COLO829 (cell line): ENCODE measurements at regions not wholly inside any gene's neighbourhood (a gene's known extent, or its start where the extent isn't known, plus 50 kb on each side); places are given as distances from the start of the nearest gene placed in this dataset.
"Not testable (repeated sequence)": the region's sequence is repeated elsewhere in the genome, so short reads cannot be mapped to it uniquely, and the experiment has no call there.

Experiments
- DNase-seq: peaks from one replicate; pipeline ENCODE4 v3.0.0; 2012; ENCODE audit warnings: low spot score

DNA sequence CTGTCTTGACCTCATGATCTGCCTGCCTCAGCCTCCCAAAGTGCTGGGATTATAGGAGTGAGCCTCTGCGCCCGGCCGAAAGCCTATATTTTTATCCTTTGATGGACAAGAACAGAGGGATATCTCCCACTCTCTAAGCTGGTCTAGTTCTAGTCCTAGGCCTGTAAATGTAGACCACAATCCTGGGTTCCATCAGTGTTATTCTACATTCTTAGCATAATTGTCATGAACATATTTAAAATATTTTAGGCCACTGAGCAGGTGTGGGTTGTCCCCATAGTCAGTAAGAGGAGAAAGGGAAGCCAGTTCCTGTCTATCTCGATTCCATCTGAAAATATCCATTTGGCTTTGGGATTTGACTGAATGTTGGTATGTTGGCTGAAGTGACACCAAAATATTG lies 118.1 kb downstream of the EBLN2 start:
- no peak for DNase-seq

- DNase-seq: no peak
These were observed 125.3 kb downstream of the EBLN2 start for GRCh38 chr3:73186741-73187140.

DNA sequence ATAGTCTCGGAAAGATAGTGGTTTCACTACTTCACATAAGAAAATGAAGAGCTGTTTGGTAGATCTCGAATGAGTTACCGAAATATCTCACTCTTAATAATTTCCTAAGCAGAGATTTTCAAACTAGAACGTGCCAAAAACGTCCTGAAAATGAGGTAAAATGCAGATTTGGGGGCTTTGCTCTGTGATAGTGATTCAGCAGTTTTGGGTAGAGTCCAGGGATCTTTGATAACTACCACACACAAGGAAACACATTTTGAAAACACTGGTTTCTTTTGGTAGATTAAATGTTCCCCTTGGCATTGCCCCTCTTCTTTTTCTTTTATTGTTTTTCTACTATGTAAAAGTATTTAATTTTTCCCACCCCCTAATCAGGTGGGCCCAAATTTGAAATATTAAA lies 125.9 kb downstream of the EBLN2 start:
- no peak for DNase-seq

GRCh38 chr3:73188707-73189106 lies 127.2 kb downstream of the EBLN2 start:
- no peak for DNase-seq

- no peak for DNase-seq
These were observed 130.7 kb downstream of the EBLN2 start for GRCh38 chr3:73192036-73192738.

DNA sequence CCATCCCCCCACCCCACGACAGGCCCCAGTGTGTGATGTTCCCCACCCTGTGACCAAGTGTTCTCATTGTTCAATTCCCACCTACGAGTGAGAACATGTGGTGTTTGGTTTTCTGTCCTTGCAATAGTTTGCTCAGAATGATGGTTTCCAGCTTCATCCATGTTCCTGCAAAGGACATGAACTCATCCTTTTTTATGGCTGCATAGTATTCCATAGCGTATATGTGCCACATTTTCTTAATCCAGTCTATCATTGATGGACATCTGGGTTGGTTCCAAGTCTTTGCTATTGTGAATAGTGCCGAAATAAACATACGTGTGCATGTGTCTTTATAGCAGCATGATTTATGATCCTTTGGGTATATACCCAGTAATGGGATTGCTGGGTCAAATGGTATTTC lies 132.5 kb downstream of the EBLN2 start:
- DNase-seq: not testable (repeated sequence)

DNA sequence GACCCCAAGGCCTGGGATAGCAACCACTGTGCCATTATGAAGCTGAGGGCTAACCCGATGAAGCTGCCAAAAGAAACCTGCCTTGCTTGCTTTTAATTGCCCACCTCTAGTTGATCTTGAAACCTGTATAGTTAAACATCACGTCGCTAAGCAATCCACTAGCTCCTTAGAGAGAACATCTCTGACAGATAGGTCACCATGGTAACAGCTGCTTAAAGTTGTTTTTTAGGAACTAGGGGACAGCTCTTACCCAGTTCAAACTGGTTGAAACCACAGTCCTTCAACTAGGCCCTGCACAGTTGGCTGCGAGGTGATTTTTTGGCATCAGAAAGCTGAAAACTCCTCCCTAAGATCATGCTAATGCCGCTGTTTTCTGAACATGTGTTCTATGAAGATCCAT lies 135.7 kb downstream of the EBLN2 start:
- DNase-seq: no peak

DNA sequence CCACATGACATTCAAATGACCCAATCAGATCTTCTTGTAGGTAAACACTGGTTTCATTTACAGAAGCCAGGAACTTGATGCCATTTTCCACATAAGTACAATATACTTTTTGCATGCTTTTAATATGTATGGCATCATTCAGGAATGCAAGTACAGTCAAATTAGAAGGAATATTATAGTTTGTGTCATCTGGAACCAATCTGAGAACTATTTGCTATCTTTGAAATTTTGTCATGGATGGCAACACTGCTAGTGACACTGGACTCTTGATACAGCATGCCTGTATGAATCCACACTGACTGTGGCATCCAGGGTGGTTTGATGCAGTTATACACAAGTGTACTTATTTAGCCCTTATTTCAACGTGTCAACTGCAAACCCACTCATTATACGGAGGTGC lies 141.6 kb downstream of the EBLN2 start:
- DNase-seq: no peak

GRCh38 chr3:73203633-73204032 lies 142.2 kb downstream of the EBLN2 start:
- DNase-seq: no peak

DNA sequence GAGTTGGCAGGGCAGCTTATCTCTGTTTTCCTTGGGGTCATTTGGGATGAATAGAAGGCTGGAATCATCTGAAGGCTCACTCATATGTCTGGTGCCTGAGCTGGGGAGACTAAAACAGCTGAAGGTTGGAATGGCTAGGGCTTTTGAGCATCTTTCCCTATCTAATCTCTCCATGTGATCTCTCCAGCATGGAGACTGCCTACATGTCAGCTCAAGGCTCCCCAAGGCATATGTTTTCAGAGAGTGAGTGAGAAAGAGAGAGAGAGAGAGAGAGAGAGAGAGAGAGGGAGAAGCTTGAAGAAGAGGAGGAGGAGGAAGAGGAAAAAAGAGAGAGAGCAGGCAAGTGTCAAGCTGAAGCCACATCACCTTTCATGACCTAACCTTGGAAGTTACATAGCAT lies 143.4 kb downstream of the EBLN2 start:
- DNase-seq: no peak

GRCh38 chr3:73206030-73206429 lies 144.6 kb downstream of the EBLN2 start:
- no peak for DNase-seq

GRCh38 chr3:73207946-73208440 lies 146.5 kb downstream of the EBLN2 start:
- DNase-seq: peak; percentile 90

DNA sequence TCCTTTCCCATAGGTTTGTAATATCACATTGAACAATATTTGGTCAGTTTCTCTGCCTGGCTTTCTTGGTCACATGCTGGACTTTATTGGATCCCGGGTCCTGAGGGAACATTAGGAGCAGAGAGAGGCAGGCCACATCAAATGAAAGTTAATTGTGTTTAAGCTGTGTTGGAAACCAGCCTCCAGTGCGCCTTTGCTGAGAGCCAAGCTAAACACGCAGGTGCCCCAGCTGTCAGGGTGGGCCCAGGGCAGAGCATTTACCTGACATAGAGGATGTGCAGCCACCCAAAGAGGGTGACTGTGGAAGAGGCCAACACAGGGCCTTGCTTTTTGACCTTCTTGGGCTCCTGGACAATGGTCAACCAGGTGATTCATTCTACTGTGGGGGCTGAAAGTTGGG lies 149.3 kb downstream of the EBLN2 start:
- no peak for DNase-seq

DNA sequence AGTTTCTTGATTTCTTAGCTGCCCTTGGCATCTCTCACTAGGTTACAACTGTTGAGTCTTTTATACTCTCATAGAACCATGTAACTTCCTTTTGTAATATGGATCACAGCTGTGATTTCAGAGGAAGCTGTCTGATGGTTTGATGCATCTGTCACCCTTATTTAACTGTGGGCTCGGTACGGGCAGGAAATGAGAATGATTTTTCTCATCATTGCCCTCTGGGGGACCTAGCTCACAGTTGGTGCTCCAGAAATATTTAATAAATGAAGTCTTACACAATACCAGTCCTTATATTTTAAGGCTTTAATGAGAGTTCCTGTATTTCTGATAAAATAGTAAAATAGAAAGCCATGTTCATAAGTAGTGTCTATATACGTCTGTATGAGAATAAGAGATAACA lies 151.2 kb downstream of the EBLN2 start:
- DNase-seq: no peak

DNA sequence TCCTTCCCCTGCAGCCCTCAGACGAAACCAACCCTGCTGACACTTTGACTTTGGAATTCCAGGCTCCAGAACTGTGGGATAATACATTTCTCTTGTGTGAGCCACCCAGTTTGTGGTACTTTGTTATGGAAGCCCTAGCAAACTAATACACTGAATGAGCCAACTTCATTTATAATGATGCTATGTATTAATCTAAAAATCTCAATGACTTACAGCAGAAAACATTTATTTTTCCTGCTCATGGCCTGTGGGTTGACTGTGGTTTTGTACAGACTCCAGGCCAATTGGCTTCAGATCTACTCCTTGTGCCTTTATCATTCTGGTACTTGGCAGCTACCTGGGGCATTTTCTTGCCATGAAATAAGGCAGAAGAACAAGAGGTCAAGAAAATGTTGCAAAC lies 152.4 kb downstream of the EBLN2 start:
- DNase-seq: no peak

DNA sequence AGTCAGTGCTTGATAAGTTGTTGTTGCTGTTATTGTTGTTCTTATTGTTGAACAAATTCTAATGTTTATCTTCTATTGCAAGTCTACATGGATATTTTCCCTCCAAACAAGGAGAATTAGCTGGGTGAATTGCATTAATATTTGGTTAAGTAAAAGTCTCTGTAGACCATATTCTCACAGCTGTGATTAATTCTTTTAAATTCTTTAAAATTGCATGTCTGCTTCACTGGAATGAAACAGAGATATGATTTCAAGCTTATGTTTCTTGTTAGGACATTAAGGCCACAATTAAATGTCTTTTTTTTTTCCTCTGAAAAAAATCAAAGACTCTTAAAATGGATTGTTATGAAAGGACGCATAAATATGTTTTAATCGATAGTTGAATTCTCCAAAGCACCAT lies 153.4 kb downstream of the EBLN2 start:
- DNase-seq: no peak

GRCh38 chr3:73215281-73215680 lies 153.8 kb downstream of the EBLN2 start:
- DNase-seq: no peak

- DNase-seq: no peak
These were observed 154.4 kb downstream of the EBLN2 start for GRCh38 chr3:73215901-73216300.

GRCh38 chr3:73216310-73216709 lies 154.9 kb downstream of the EBLN2 start:
- no peak for DNase-seq

DNA sequence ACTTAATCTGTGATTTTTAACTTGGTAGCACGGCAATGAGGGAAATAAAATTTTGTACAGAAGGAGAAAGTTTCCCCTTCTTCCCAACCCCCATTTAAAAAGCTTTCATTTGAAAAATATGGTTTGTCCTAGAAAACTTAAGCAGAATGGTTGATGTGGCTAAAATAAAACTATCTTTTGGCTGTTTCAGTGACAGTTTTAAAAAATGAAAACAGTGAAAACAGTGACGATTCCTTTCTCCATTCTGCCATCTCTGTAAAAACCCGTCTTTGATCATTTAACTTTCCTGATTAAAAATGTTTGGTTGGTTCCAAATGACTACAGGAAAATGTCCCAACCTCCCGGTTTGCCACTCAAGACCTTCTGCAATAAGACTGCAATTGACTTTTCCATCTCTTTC lies 160.7 kb downstream of the EBLN2 start:
- DNase-seq: no peak

DNA sequence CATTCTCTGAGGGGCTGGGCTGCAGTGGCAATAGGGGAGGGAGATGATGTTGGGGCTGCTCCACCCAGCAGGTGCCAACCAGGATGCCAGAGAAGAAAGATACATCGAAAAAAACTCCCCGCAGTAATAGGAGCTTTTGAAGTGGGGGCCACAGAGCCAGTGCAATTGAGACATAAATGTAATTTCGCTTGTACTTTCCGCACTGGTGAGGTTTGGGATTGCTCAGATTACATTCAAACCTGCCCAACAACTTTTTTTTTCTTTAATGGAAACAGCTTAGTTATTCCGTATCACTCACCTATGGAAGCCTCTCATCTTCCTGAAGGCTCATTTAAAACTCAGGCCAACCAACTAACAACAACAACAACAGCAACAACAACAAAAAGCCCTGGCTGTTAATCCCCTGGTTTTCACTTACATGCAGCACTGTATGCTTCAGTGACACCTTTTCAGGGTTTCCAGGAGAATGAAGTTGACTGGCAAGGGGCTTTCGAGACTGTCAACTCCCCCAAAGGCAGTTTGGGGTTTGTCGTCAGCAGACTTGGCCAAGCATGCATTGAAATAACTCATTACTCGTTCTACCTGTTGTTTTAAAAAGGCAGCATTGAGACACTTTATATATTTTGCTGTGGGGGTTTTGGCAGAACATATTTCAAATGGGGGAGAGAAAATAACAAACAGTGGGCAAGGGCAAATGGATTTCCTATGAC lies 163.8 kb downstream of the EBLN2 start:
- no peak for DNase-seq

DNA sequence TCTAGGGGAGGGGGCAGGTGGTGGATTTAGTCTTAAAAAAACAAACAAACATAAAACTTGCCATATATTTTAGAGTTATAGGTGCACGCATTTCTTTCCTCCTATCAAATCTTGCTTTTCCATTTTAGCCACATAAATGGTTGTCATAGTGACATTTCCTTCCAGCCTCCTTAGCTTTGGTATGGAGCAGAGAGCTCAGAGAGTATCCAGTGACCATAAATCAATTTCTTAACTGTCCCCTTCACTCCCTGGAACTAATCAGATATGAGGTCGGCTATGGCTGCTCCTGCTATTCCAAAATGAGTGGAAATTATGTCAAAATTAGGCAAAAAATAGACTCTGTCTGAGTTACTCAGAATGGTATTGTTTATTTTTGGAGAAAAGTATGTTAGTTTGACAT lies 164.5 kb downstream of the EBLN2 start:
- no peak for DNase-seq

GRCh38 chr3:73228000-73228399 lies 166.5 kb downstream of the EBLN2 start:
- no peak for DNase-seq

- DNase-seq: peak; percentile 89
These were observed 167.0 kb downstream of the EBLN2 start for GRCh38 chr3:73228437-73228836.
